ENCODE measurements at regions not wholly inside any gene's neighbourhood (a gene's known extent, or its start where the extent isn't known, plus 50 kb on each side); places are given as distances from the start of the nearest gene placed in this dataset.
A peak's percentile ranks its signal among the peaks of the same experiment; 100 is the strongest.

GRCh38 chr12:60123557-60123956 is 527.7 kb downstream of the SLC16A7 start:
- no peaks in the 10 kb centered on the region for H3K4me1 ChIP-seq (ENCODE audit: control insufficient read depth in 2 of 2, insufficient read depth in 2 of 2, low read length in 1 of 2)
- WGBS, 2 donors: 37 to 42% methylated on average over 1 of the region's 1 CpG
- H3K36me3 ChIP-seq (ENCODE audit: control insufficient read depth in 2 of 2, insufficient read depth in 2 of 2, low read length in 1 of 2): no peaks in the 10 kb centered on the region
- no peaks in the 10 kb centered on the region for H3K27me3 ChIP-seq (ENCODE audit: control insufficient read depth in 1 of 2, insufficient read depth in 2 of 2, low read length in 2 of 2)
- no peak overlapping the region for H3K4me3 ChIP-seq (ENCODE audit: low read depth in 1 of 2, low read length in 2 of 2)
- H3K9me3 ChIP-seq (ENCODE audit: control insufficient read depth in 2 of 2, insufficient read depth in 1 of 2, low read depth in 1 of 2, low read length in 1 of 2): peaks cover 0 to 3% of the 10 kb centered on the region in 2 donors
- no peak overlapping the region for H3K27ac ChIP-seq (ENCODE audit: low read depth in 2 of 2, low read length in 1 of 2)

GRCh38 chr12:60137513-60137912 is 541.7 kb downstream of the SLC16A7 start:
- Histone ChIP-seq H3K27ac (ENCODE audit: low read depth in 2 of 2, low read length in 1 of 2) (no peak overlapping the region), H3K36me3 (ENCODE audit: control insufficient read depth in 2 of 2, insufficient read depth in 2 of 2, low read length in 1 of 2) (no peaks in the 10 kb centered on the region), H3K9me3 (ENCODE audit: control insufficient read depth in 2 of 2, insufficient read depth in 1 of 2, low read depth in 1 of 2, low read length in 1 of 2) (no peaks in the 10 kb centered on the region), H3K4me3 (ENCODE audit: low read depth in 1 of 2, low read length in 2 of 2) (no peak overlapping the region), H3K27me3 (ENCODE audit: control insufficient read depth in 1 of 2, insufficient read depth in 2 of 2, low read length in 2 of 2) (no peaks in the 10 kb centered on the region), H3K4me1 (ENCODE audit: control insufficient read depth in 2 of 2, insufficient read depth in 2 of 2, low read length in 1 of 2) (no peaks in the 10 kb centered on the region)
- WGBS, 2 donors: 41 to 59% methylated on average over 1 of the region's 1 CpG

DNA sequence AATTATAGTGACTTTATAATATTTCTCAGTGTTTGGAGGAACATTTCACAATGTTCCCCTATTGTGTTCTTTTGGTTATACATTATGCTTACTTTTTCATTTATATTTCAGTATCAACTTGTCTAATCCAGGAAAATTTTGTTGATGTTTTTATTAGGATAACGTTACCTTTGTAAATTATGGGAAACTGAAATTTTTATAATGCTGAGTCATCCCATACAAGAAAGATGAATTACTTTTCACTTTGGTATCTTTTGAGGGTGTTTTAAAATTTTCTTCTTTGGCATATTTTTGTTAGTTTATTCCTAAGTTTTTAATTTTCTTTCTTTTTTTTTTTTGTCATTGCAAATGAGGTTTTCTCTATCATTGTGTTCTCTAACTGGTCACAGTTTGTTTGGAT is 542.7 kb downstream of the SLC16A7 start:
- Histone ChIP-seq H3K36me3 (ENCODE audit: control insufficient read depth in 2 of 2, insufficient read depth in 2 of 2, low read length in 1 of 2) (no peaks in the 10 kb centered on the region), H3K4me3 (ENCODE audit: low read depth in 1 of 2, low read length in 2 of 2) (no peak overlapping the region), H3K27ac (ENCODE audit: low read depth in 2 of 2, low read length in 1 of 2) (no peak overlapping the region), H3K4me1 (ENCODE audit: control insufficient read depth in 2 of 2, insufficient read depth in 2 of 2, low read length in 1 of 2) (no peaks in the 10 kb centered on the region), H3K27me3 (ENCODE audit: control insufficient read depth in 1 of 2, insufficient read depth in 2 of 2, low read length in 2 of 2) (no peaks in the 10 kb centered on the region), H3K9me3 (ENCODE audit: control insufficient read depth in 2 of 2, insufficient read depth in 1 of 2, low read depth in 1 of 2, low read length in 1 of 2) (no peaks in the 10 kb centered on the region)
- WGBS, 2 donors: 55 to 76% methylated on average over 1 of the region's 1 CpG

- Histone ChIP-seq H3K4me1 (ENCODE audit: control insufficient read depth in 2 of 2, insufficient read depth in 2 of 2, low read length in 1 of 2) (no peaks in the 10 kb centered on the region), H3K36me3 (ENCODE audit: control insufficient read depth in 2 of 2, insufficient read depth in 2 of 2, low read length in 1 of 2) (no peaks in the 10 kb centered on the region), H3K9me3 (ENCODE audit: control insufficient read depth in 2 of 2, insufficient read depth in 1 of 2, low read depth in 1 of 2, low read length in 1 of 2) (no peaks in the 10 kb centered on the region), H3K27ac (ENCODE audit: low read depth in 2 of 2, low read length in 1 of 2) (no peak overlapping the region), H3K4me3 (ENCODE audit: low read depth in 1 of 2, low read length in 2 of 2) (no peak overlapping the region), H3K27me3 (ENCODE audit: control insufficient read depth in 1 of 2, insufficient read depth in 2 of 2, low read length in 2 of 2) (no peaks in the 10 kb centered on the region)
- 72 to 92% methylated on average over 1 of the region's 1 CpG for WGBS, 2 donors
Measured at GRCh38 chr12:60144395-60144794, 548.6 kb downstream of the SLC16A7 start.

DNA sequence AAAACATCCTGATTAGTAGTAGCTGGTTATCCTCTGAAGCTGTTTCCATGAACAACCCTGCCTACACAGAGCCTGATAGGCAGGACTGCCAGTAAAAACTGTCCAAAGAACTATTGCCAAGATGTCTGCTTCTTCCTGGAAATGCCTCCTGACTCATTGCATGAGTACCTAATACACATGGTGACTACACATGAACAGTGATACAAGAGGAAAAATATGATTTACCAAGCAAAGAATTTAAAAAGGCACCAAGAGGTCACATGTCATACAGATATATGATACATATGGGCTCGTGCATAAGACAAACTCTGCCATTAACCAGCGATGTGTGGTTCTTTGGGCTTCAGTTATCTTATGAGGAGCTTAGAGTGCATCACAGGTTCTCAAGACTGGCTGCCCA is 552.3 kb downstream of the SLC16A7 start:
- WGBS, 2 donors: 62 to 72% methylated on average over 2 of the region's 2 CpGs
- Histone ChIP-seq H3K4me1 (ENCODE audit: control insufficient read depth in 2 of 2, insufficient read depth in 2 of 2, low read length in 1 of 2) (no peaks in the 10 kb centered on the region), H3K4me3 (ENCODE audit: low read depth in 1 of 2, low read length in 2 of 2) (no peak overlapping the region), H3K36me3 (ENCODE audit: control insufficient read depth in 2 of 2, insufficient read depth in 2 of 2, low read length in 1 of 2) (no peaks in the 10 kb centered on the region), H3K27me3 (ENCODE audit: control insufficient read depth in 1 of 2, insufficient read depth in 2 of 2, low read length in 2 of 2) (no peaks in the 10 kb centered on the region), H3K27ac (ENCODE audit: low read depth in 2 of 2, low read length in 1 of 2) (no peak overlapping the region), H3K9me3 (ENCODE audit: control insufficient read depth in 2 of 2, insufficient read depth in 1 of 2, low read depth in 1 of 2, low read length in 1 of 2) (no peaks in the 10 kb centered on the region)

DNA sequence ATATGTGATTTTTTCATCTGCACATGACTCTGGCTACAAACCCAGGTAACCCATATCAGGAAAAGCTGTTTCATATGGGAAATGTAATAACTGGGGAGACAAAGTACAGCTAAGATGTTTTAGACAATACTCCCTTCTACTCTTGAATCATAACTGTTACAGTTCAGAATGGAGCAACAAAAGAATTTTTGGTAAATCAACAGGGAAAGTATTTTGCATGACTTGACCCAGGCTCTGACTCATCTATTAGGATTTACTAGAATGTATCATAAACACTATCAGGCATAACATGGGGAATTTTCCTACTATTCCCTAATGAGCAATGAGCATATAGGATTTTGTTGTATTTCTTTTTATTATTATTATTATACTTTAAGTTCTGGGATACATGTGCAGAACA is 553.0 kb downstream of the SLC16A7 start:
- H3K4me3 ChIP-seq (ENCODE audit: low read depth in 1 of 2, low read length in 2 of 2): no peak overlapping the region
- no peaks in the 10 kb centered on the region for H3K9me3 ChIP-seq (ENCODE audit: control insufficient read depth in 2 of 2, insufficient read depth in 1 of 2, low read depth in 1 of 2, low read length in 1 of 2)
- no peaks in the 10 kb centered on the region for H3K4me1 ChIP-seq (ENCODE audit: control insufficient read depth in 2 of 2, insufficient read depth in 2 of 2, low read length in 1 of 2)
- no peak overlapping the region for H3K27ac ChIP-seq (ENCODE audit: low read depth in 2 of 2, low read length in 1 of 2)
- no peaks in the 10 kb centered on the region for H3K36me3 ChIP-seq (ENCODE audit: control insufficient read depth in 2 of 2, insufficient read depth in 2 of 2, low read length in 1 of 2)
- H3K27me3 ChIP-seq (ENCODE audit: control insufficient read depth in 1 of 2, insufficient read depth in 2 of 2, low read length in 2 of 2): no peaks in the 10 kb centered on the region

DNA sequence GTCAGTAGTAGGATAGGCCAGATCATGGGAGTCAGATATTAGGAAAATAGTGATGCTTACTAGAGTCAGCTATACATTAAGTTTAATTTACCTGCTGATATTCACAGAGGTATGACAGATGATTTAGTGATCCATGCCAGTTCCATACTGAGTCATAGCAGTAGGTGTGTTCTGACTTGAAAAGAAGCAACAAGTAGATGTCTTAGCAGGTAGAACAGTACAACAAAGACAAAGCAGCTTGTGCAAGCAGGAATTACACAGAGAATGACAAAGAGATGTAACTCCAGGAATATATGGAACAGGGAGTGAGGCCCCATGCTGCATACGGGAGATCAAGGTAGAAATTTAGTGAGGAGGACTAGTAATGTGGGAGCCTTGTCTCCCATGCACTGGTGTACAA is 556.9 kb downstream of the SLC16A7 start:
- Histone ChIP-seq H3K27me3 (ENCODE audit: control insufficient read depth in 1 of 2, insufficient read depth in 2 of 2, low read length in 2 of 2) (no peaks in the 10 kb centered on the region), H3K27ac (ENCODE audit: low read depth in 2 of 2, low read length in 1 of 2) (peak overlapping the region in 1 of 2 donors; percentile 49), H3K9me3 (ENCODE audit: control insufficient read depth in 2 of 2, insufficient read depth in 1 of 2, low read depth in 1 of 2, low read length in 1 of 2) (no peaks in the 10 kb centered on the region), H3K4me1 (ENCODE audit: control insufficient read depth in 2 of 2, insufficient read depth in 2 of 2, low read length in 1 of 2) (no peaks in the 10 kb centered on the region), H3K4me3 (ENCODE audit: low read depth in 1 of 2, low read length in 2 of 2) (no peak overlapping the region), H3K36me3 (ENCODE audit: control insufficient read depth in 2 of 2, insufficient read depth in 2 of 2, low read length in 1 of 2) (no peaks in the 10 kb centered on the region)
- WGBS, 2 donors: 47 to 51% methylated on average over 1 of the region's 1 CpG

- H3K4me3 ChIP-seq (ENCODE audit: low read depth in 1 of 2, low read length in 2 of 2): no peak overlapping the region
- H3K27me3 ChIP-seq (ENCODE audit: control insufficient read depth in 1 of 2, insufficient read depth in 2 of 2, low read length in 2 of 2): no peaks in the 10 kb centered on the region
- H3K9me3 ChIP-seq (ENCODE audit: control insufficient read depth in 2 of 2, insufficient read depth in 1 of 2, low read depth in 1 of 2, low read length in 1 of 2): peaks cover 0 to 3% of the 10 kb centered on the region in 2 donors
- no peak overlapping the region for H3K27ac ChIP-seq (ENCODE audit: low read depth in 2 of 2, low read length in 1 of 2)
- no peaks in the 10 kb centered on the region for H3K36me3 ChIP-seq (ENCODE audit: control insufficient read depth in 2 of 2, insufficient read depth in 2 of 2, low read length in 1 of 2)
- H3K4me1 ChIP-seq (ENCODE audit: control insufficient read depth in 2 of 2, insufficient read depth in 2 of 2, low read length in 1 of 2): no peaks in the 10 kb centered on the region
- 76 to 82% methylated on average over 1 of the region's 1 CpG for WGBS, 2 donors
Measured at GRCh38 chr12:60159761-60160160, 563.9 kb downstream of the SLC16A7 start.

GRCh38 chr12:60162988-60163720 is 567.3 kb downstream of the SLC16A7 start:
- Histone ChIP-seq H3K27ac (ENCODE audit: low read depth in 2 of 2, low read length in 1 of 2) (no peak overlapping the region), H3K4me3 (ENCODE audit: low read depth in 1 of 2, low read length in 2 of 2) (no peak overlapping the region), H3K4me1 (ENCODE audit: control insufficient read depth in 2 of 2, insufficient read depth in 2 of 2, low read length in 1 of 2) (no peaks in the 10 kb centered on the region), H3K9me3 (ENCODE audit: control insufficient read depth in 2 of 2, insufficient read depth in 1 of 2, low read depth in 1 of 2, low read length in 1 of 2) (peaks cover 0 to 3% of the 10 kb centered on the region in 2 donors), H3K27me3 (ENCODE audit: control insufficient read depth in 1 of 2, insufficient read depth in 2 of 2, low read length in 2 of 2) (no peaks in the 10 kb centered on the region), H3K36me3 (ENCODE audit: control insufficient read depth in 2 of 2, insufficient read depth in 2 of 2, low read length in 1 of 2) (no peaks in the 10 kb centered on the region)
- WGBS, 2 donors: 89 to 90% methylated on average over 13 of the region's 13 CpGs

DNA sequence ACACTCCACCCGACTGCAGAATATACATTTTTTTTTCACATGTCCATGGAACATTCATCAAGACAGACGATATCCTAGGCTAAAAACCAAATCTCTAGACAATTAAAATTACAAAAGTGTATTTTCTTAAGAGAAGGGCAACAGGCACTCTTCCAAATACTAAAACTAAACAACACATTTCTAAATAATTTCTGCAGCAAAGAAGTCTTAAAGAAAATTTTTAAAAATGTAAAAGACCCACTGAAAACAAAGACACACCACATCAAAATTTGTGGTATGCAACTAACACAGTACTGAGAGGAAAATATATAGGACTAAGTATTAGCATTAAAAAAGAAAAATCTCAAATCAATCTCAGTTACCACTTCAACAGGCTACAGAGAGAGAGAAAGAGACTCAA is 570.0 kb downstream of the SLC16A7 start:
- 49 to 50% methylated on average over 2 of the region's 2 CpGs for WGBS, 2 donors
- Histone ChIP-seq H3K27me3 (ENCODE audit: control insufficient read depth in 1 of 2, insufficient read depth in 2 of 2, low read length in 2 of 2) (no peaks in the 10 kb centered on the region), H3K4me3 (ENCODE audit: low read depth in 1 of 2, low read length in 2 of 2) (no peak overlapping the region), H3K9me3 (ENCODE audit: control insufficient read depth in 2 of 2, insufficient read depth in 1 of 2, low read depth in 1 of 2, low read length in 1 of 2) (peaks cover 0 to 3% of the 10 kb centered on the region in 2 donors), H3K27ac (ENCODE audit: low read depth in 2 of 2, low read length in 1 of 2) (no peak overlapping the region), H3K36me3 (ENCODE audit: control insufficient read depth in 2 of 2, insufficient read depth in 2 of 2, low read length in 1 of 2) (no peaks in the 10 kb centered on the region), H3K4me1 (ENCODE audit: control insufficient read depth in 2 of 2, insufficient read depth in 2 of 2, low read length in 1 of 2) (no peaks in the 10 kb centered on the region)
